HepG2 (cell line): ENCODE measurements at regions not wholly inside any gene's neighbourhood (a gene's known extent, or its start where the extent isn't known, plus 50 kb on each side); places are given as distances from the start of the nearest gene placed in this dataset.

ENCODE experiments used
- EZH2 ChIP-seq: conservative IDR thresholded peaks from 2 replicates; pipeline ENCODE4 v1.6.1; 2012; ENCODE audit warnings: mild to moderate bottlenecking, low read depth, low read length, moderate library complexity
- HHEX ChIP-seq: IDR thresholded peaks from 2 replicates; pipeline ENCODE4 v1.6.1; 2016; ENCODE audit warnings: control low read depth
- MATR3 ChIP-seq: sonication (generic); formaldehyde crosslinking; IDR thresholded peaks from 2 replicates; pipeline ENCODE4 v1.4.0; 2020; ENCODE audit warnings: missing genetic modification reagents
- SMC3 ChIP-seq: IDR thresholded peaks from 2 replicates; pipeline ENCODE4 v1.6.1; 2011; ENCODE audit warnings: low read length, improper control_type of control experiment
- SP1 ChIP-seq, 2 experiments: fragments of 450-650 bp in 1 of 2; sonication (generic) in 1 of 2; formaldehyde crosslinking in 1 of 2; IDR thresholded peaks; 2 replicates each; pipeline versions ENCODE4 v1.4.0 to v1.6.1; 2016 to 2020; ENCODE audit warnings: missing genetic modification reagents in 1 of 2
- ZNF143 ChIP-seq: sonication (generic); formaldehyde crosslinking; IDR thresholded peaks from 2 replicates; pipeline ENCODE4 v1.4.0; 2020; ENCODE audit warnings: missing genetic modification reagents
- TF ChIP-seq, protein P1 (sequence below): sonication (generic); formaldehyde crosslinking; conservative IDR thresholded peaks from 2 replicates; pipeline ENCODE4 v1.4.0; 2020; ENCODE audit warnings: missing genetic modification reagents
- TF ChIP-seq, protein P2 (sequence below): sonication (generic); formaldehyde crosslinking; IDR thresholded peaks from 2 replicates; pipeline ENCODE4 v1.5.0; 2020; ENCODE audit warnings: mild to moderate bottlenecking, missing genetic modification reagents, moderate library complexity
- TF ChIP-seq, protein P3 (sequence below): sonication (generic); formaldehyde crosslinking; conservative IDR thresholded peaks from 2 replicates; pipeline ENCODE4 v1.8.0; 2022; ENCODE audit warnings: missing genetic modification reagents

DNA sequence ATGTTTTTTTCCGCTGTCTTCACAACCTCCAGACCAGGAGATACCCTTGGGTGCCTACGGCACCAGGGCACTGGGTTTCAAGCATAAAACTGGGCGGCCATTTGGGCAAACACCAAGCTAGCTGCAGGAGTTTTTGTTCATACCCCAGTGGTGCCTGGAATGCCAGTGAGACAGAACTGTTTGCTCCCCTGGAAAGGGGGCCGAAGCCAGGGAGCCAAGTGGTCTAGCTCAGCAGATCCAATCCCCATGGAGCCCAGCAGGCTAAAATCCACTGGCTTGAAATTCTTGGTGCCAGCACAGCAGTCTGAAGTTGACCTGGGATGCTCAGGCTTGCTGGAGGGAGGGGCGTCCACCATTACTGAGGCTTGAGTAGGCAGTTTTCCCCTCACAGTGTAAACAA lies 265.3 kb upstream of the ZEB2 start:
- TF ChIP-seq, protein P1, sequence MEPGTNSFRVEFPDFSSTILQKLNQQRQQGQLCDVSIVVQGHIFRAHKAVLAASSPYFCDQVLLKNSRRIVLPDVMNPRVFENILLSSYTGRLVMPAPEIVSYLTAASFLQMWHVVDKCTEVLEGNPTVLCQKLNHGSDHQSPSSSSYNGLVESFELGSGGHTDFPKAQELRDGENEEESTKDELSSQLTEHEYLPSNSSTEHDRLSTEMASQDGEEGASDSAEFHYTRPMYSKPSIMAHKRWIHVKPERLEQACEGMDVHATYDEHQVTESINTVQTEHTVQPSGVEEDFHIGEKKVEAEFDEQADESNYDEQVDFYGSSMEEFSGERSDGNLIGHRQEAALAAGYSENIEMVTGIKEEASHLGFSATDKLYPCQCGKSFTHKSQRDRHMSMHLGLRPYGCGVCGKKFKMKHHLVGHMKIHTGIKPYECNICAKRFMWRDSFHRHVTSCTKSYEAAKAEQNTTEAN = no peak
- no peak for TF ChIP-seq SMC3
- no peak for TF ChIP-seq EZH2
- TF ChIP-seq SP1 (IDR thresholded peaks at IDR 0.05) = no peak
- no peak for TF ChIP-seq SP1 (CRISPR knock-in tag; IDR thresholded peaks at IDR 0.05)
- no peak for TF ChIP-seq MATR3 (CRISPR knock-in tag)
- TF ChIP-seq, protein P2, sequence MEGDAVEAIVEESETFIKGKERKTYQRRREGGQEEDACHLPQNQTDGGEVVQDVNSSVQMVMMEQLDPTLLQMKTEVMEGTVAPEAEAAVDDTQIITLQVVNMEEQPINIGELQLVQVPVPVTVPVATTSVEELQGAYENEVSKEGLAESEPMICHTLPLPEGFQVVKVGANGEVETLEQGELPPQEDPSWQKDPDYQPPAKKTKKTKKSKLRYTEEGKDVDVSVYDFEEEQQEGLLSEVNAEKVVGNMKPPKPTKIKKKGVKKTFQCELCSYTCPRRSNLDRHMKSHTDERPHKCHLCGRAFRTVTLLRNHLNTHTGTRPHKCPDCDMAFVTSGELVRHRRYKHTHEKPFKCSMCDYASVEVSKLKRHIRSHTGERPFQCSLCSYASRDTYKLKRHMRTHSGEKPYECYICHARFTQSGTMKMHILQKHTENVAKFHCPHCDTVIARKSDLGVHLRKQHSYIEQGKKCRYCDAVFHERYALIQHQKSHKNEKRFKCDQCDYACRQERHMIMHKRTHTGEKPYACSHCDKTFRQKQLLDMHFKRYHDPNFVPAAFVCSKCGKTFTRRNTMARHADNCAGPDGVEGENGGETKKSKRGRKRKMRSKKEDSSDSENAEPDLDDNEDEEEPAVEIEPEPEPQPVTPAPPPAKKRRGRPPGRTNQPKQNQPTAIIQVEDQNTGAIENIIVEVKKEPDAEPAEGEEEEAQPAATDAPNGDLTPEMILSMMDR (CRISPR knock-in tag) = no peak
- TF ChIP-seq, protein P3, sequence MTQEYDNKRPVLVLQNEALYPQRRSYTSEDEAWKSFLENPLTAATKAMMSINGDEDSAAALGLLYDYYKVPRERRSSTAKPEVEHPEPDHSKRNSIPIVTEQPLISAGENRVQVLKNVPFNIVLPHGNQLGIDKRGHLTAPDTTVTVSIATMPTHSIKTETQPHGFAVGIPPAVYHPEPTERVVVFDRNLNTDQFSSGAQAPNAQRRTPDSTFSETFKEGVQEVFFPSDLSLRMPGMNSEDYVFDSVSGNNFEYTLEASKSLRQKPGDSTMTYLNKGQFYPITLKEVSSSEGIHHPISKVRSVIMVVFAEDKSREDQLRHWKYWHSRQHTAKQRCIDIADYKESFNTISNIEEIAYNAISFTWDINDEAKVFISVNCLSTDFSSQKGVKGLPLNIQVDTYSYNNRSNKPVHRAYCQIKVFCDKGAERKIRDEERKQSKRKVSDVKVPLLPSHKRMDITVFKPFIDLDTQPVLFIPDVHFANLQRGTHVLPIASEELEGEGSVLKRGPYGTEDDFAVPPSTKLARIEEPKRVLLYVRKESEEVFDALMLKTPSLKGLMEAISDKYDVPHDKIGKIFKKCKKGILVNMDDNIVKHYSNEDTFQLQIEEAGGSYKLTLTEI (CRISPR knock-in tag) = no peak
- no peak for TF ChIP-seq HHEX (CRISPR knock-in tag)
- TF ChIP-seq ZNF143 (CRISPR knock-in tag) = no peak
